Neural progenitor cell (in vitro differentiated cells): ENCODE measurements at regions not wholly inside any gene's neighbourhood (a gene's known extent, or its start where the extent isn't known, plus 50 kb on each side); places are given as distances from the start of the nearest gene placed in this dataset.

Experiments
- DNase-seq: peaks from one replicate; pipeline ENCODE4 v3.0.0-alpha.2; 2016; ENCODE audit warnings: low spot score
- H2AFZ ChIP-seq: fragments of 200-600 bp; sonication (generic); replicated peaks from 2 replicates; pipeline ENCODE4 v1.6.1; 2016; ENCODE audit warnings: antibody characterized with exemption
- H3F3A ChIP-seq: fragments of 200-600 bp; sonication (generic); 2 replicates; pipeline ENCODE4 v1.6.1; 2016; ENCODE audit warnings: antibody characterized with exemption, low read depth
- H3K27ac ChIP-seq: fragments of 200-600 bp; sonication (generic); 2 replicates; pipeline ENCODE4 v1.5.1; 2016; ENCODE audit warnings: mild to moderate bottlenecking
- H3K27me3 ChIP-seq: fragments of 200-600 bp; sonication (generic); 2 replicates; pipeline ENCODE4 v1.6.1; 2016; ENCODE audit warnings: mild to moderate bottlenecking, moderate library complexity
- H3K36me3 ChIP-seq: fragments of 200-600 bp; sonication (generic); 2 replicates; pipeline ENCODE4 v1.5.1; 2016
- H3K4me1 ChIP-seq: fragments of 200-600 bp; sonication (generic); 2 replicates; pipeline ENCODE4 v1.6.1; 2016; ENCODE audit warnings: mixed run types
- H3K4me2 ChIP-seq: fragments of 200-600 bp; sonication (generic); 2 replicates; pipeline ENCODE4 v1.6.1; 2016
- H3K4me3 ChIP-seq: fragments of 200-600 bp; sonication (generic); 2 replicates; pipeline ENCODE4 v1.5.1; 2016
- H3K79me2 ChIP-seq: fragments of 200-600 bp; sonication (generic); 2 replicates; pipeline ENCODE4 v1.6.1; 2016; ENCODE audit warnings: low read depth
- H3K9ac ChIP-seq: fragments of 200-600 bp; sonication (generic); 2 replicates; pipeline ENCODE4 v1.6.1; 2016
- H3K9me3 ChIP-seq: fragments of 200-600 bp; sonication (generic); 2 replicates; pipeline ENCODE4 v1.5.1; 2016; ENCODE audit warnings: low read depth
- H4K20me1 ChIP-seq: fragments of 200-600 bp; sonication (generic); 2 replicates; pipeline ENCODE4 v1.6.1; 2016; ENCODE audit warnings: low read depth
- H3K27ac Mint-ChIP-seq: 3 replicates; pipeline ENCODE4 v1.8.0; 2021; ENCODE audit warnings: mixed read lengths
- H3K27me3 Mint-ChIP-seq: 2 replicates; pipeline ENCODE4 v1.8.0; 2022; ENCODE audit warnings: low read depth, mild to moderate bottlenecking, inconsistent platforms, moderate library complexity, mixed read lengths; ENCODE audit not compliant: insufficient read depth
- H3K36me3 Mint-ChIP-seq: 3 replicates; pipeline ENCODE4 v1.8.0; 2021; ENCODE audit warnings: mixed read lengths
- H3K4me1 Mint-ChIP-seq: 3 replicates; pipeline ENCODE4 v1.8.0; 2021; ENCODE audit warnings: mixed read lengths
- H3K4me3 Mint-ChIP-seq: 3 replicates; pipeline ENCODE4 v1.8.0; 2021; ENCODE audit warnings: mild to moderate bottlenecking, moderate library complexity, mixed read lengths
- H3K9me3 Mint-ChIP-seq: 3 replicates; pipeline ENCODE4 v1.8.0; 2020; ENCODE audit warnings: mixed read lengths
- EZH2 ChIP-seq: fragments of 200-600 bp; sonication (generic); IDR thresholded peaks from 2 replicates; pipeline ENCODE4 v1.6.1; 2017; ENCODE audit warnings: antibody characterized with exemption, mild to moderate bottlenecking, moderate library complexity
- EZH2phosphoT487 ChIP-seq: fragments of 200-600 bp; sonication (generic); IDR thresholded peaks from 2 replicates; pipeline ENCODE4 v1.6.1; 2017; ENCODE audit warnings: antibody characterized with exemption
- TF ChIP-seq, protein P1 (sequence below): fragments of 200-600 bp; sonication (generic); IDR thresholded peaks from 2 replicates; pipeline ENCODE4 v1.5.1; 2017; ENCODE audit warnings: antibody characterized with exemption, mild to moderate bottlenecking

GRCh38 chr3:152147748-152148147, 121.0 kb upstream of the MBNL1 start:
- Histone ChIP-seq H3F3A (no peaks in the 10 kb centered on the region), H3K9ac (no peak overlapping the region), H4K20me1 (no peaks in the 10 kb centered on the region), H3K27me3 (no peaks in the 10 kb centered on the region), H3K79me2 (no peaks in the 10 kb centered on the region), H2AFZ (no peak overlapping the region), H3K36me3 (no peaks in the 10 kb centered on the region), H3K4me2 (no peak overlapping the region), H3K4me3 (no peak overlapping the region), H3K27ac (no peak overlapping the region), H3K4me1 (no peaks in the 10 kb centered on the region), H3K9me3 (no peaks in the 10 kb centered on the region)
- Mint-ChIP-seq H3K4me1 (no peaks in the 10 kb centered on the region), H3K4me3 (no peak overlapping the region), H3K27me3 (peaks cover 2% of the 10 kb centered on the region), H3K27ac (no peak overlapping the region), H3K36me3 (no peaks in the 10 kb centered on the region), H3K9me3 (no peaks in the 10 kb centered on the region)
- no peak for DNase-seq
- TF ChIP-seq EZH2phosphoT487 = no peak
- TF ChIP-seq EZH2 = no peak
- TF ChIP-seq, protein P1, sequence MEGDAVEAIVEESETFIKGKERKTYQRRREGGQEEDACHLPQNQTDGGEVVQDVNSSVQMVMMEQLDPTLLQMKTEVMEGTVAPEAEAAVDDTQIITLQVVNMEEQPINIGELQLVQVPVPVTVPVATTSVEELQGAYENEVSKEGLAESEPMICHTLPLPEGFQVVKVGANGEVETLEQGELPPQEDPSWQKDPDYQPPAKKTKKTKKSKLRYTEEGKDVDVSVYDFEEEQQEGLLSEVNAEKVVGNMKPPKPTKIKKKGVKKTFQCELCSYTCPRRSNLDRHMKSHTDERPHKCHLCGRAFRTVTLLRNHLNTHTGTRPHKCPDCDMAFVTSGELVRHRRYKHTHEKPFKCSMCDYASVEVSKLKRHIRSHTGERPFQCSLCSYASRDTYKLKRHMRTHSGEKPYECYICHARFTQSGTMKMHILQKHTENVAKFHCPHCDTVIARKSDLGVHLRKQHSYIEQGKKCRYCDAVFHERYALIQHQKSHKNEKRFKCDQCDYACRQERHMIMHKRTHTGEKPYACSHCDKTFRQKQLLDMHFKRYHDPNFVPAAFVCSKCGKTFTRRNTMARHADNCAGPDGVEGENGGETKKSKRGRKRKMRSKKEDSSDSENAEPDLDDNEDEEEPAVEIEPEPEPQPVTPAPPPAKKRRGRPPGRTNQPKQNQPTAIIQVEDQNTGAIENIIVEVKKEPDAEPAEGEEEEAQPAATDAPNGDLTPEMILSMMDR = no peak

GRCh38 chr3:152148579-152148978, 120.2 kb upstream of the MBNL1 start:
- TF ChIP-seq EZH2phosphoT487 (no peak), EZH2 (no peak)
- TF ChIP-seq, protein P1 = no peak
- Histone ChIP-seq H3K9ac (no peak overlapping the region), H3F3A (no peaks in the 10 kb centered on the region), H3K9me3 (no peaks in the 10 kb centered on the region), H3K27ac (no peak overlapping the region), H4K20me1 (no peaks in the 10 kb centered on the region), H2AFZ (no peak overlapping the region), H3K4me3 (no peak overlapping the region), H3K4me1 (no peaks in the 10 kb centered on the region), H3K79me2 (no peaks in the 10 kb centered on the region), H3K4me2 (no peak overlapping the region), H3K36me3 (no peaks in the 10 kb centered on the region), H3K27me3 (no peaks in the 10 kb centered on the region)
- Mint-ChIP-seq H3K36me3 (no peaks in the 10 kb centered on the region), H3K27ac (no peak overlapping the region), H3K27me3 (peaks cover under 1% of the 10 kb centered on the region), H3K9me3 (peaks cover 2% of the 10 kb centered on the region), H3K4me3 (no peak overlapping the region), H3K4me1 (no peaks in the 10 kb centered on the region)
- DNase-seq = no peak

GRCh38 chr3:152149832-152150231, 118.9 kb upstream of the MBNL1 start:
- H3K9me3 Mint-ChIP-seq = peaks cover 2% of the 10 kb centered on the region

More at GRCh38 chr3:152149832-152150231, 118.9 kb upstream of the MBNL1 start:
- Histone ChIP-seq H3K9me3 (no peaks in the 10 kb centered on the region), H3K36me3 (no peaks in the 10 kb centered on the region), H3K27ac (no peak overlapping the region), H3F3A (no peaks in the 10 kb centered on the region), H3K9ac (no peak overlapping the region), H3K4me1 (no peaks in the 10 kb centered on the region), H2AFZ (no peak overlapping the region), H3K79me2 (no peaks in the 10 kb centered on the region), H4K20me1 (no peaks in the 10 kb centered on the region), H3K27me3 (no peaks in the 10 kb centered on the region), H3K4me2 (no peak overlapping the region), H3K4me3 (no peak overlapping the region)
- H3K4me1 Mint-ChIP-seq = no peaks in the 10 kb centered on the region
- DNase-seq = no peak
- no peaks in the 10 kb centered on the region for H3K27me3 Mint-ChIP-seq
- TF ChIP-seq, protein P1 = no peak
- TF ChIP-seq EZH2 (no peak), EZH2phosphoT487 (no peak)
- no peaks in the 10 kb centered on the region for H3K36me3 Mint-ChIP-seq
- no peak overlapping the region for H3K4me3 Mint-ChIP-seq
- H3K27ac Mint-ChIP-seq = no peak overlapping the region
